ENCODE measurements at regions not wholly inside any gene's neighbourhood (a gene's known extent, or its start where the extent isn't known, plus 50 kb on each side); places are given as distances from the start of the nearest gene placed in this dataset.

- no peak for TF ChIP-seq EZH2 (IDR thresholded peaks at IDR 0.05; ENCODE audit: low read length, missing control alignments)
- no peak for TF ChIP-seq CTCF (conservative IDR thresholded peaks at IDR 0.05 in 1 of 2, IDR thresholded peaks at IDR 0.05 in 1 of 2; ENCODE audit: low read depth in 1 of 2, low read length in 2 of 2)
Observed at GRCh38 chr11:30740091-30740490, 153.9 kb upstream of the MPPED2 start.

All from fibroblast of lung (primary cell).